NCI-H524 (cell line): ENCODE measurements at regions not wholly inside any gene's neighbourhood (a gene's known extent, or its start where the extent isn't known, plus 50 kb on each side); places are given as distances from the start of the nearest gene placed in this dataset.
A peak's percentile ranks its signal among the peaks of the same experiment; 100 is the strongest.
"Not testable (repeated sequence)": the region's sequence is repeated elsewhere in the genome, so short reads cannot be mapped to it uniquely, and the experiment has no call there.

Experiments
- DNase-seq, 2 experiments: peaks; one replicate each; lab custom pipeline; 2025; lab: John Stamatoyannopoulos, UW

DNA sequence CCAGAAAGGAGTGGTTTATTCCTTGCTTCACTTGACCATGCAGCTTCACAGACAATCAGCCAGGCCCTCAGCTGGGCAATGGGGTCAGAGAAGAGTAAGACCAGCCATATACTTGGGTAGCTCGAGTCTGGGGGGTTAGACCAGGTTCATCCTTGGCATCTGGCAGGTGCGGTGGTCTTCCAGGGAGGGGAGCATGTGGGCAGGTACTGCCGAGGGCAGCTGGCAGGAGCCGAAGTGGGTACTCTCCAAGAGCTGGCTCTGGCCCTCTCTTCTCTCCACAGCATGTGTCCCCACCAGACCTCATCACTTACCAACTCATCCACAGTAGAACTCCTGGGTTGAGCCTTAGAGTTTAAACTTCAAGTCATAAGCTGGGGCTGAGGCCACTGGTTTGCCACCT is 156.8 kb downstream of the FOXD2 start:
- no peak for DNase-seq

DNA sequence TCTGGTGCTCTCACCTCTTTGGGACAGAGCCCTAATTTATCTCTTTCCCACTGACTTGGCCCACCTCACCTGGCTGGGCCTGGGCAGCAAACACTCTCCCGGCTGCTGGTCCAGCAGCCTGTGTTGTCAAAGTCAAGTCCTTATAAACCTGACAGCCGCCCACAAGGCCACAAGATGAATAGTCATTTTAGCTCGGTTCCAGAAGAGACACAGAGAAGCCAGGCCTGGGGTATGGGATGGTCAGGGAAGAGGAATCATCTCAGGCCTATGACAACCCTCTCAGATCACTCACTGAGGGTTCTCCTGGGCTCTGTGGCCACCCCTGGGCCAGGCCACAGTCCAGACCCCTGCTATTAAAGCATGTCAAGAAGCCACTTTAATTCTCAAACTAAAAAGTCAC is 158.5 kb downstream of the FOXD2 start:
- no peak for DNase-seq

DNA sequence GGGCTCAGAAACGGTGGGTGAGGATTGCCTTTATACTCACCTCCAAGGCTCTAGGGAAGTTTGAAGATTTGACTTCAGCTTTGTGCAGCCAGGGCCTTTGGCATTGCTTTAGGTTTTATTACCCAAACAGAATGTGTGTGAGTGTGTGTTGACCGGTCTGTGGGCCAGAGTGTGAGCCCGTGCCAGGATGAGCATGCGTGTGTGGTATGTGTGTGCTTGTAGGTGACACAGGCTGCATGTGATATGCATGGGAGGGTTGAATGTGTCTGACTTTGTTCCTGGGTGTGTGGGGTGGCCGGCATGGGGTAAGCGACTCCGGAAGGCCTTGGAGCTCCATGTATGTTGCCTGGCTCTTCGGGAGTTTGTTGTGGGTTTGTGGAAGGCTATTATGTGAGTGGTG is 160.5 kb downstream of the FOXD2 start:
- DNase-seq = no peak

DNA sequence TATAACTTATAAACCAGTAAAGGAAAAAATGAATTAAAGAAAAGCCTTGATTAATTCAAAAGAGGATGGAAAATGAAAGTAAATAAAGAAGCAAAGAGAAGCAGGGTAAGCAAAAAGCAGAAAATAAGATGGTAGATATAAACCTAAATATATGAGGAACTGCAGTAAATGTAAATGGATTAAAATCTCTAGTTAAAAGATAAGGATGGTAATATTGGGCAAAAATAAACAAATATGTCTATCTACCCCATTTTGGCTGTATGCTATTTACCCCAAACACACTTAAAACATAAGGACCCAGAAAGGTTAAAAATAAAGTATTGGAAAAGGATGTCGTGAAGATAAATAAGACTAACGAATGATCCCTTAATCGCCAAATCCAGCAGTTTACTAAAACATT is 161.9 kb downstream of the FOXD2 start:
- DNase-seq = no peak

DNA sequence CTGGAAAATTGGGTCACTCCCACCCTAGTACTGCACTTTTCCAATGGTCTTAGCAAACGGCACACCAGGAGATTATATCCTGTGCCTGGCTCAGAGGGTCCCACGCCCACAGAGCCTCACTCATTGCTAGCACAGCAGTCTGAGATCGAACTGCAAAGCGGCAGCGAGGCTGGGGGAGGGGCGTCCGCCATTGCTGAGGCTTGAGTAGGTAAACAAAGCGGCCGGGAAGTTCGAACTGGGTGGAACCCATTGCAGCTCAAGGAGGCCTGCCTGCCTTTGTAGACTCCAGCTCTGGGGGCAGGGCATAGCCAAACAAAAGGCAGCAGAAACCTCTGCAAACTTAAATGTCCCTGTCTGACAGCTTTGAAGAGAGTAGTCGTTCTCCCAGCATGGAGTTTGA is 164.6 kb downstream of the FOXD2 start:
- not testable (repeated sequence) for DNase-seq

DNA sequence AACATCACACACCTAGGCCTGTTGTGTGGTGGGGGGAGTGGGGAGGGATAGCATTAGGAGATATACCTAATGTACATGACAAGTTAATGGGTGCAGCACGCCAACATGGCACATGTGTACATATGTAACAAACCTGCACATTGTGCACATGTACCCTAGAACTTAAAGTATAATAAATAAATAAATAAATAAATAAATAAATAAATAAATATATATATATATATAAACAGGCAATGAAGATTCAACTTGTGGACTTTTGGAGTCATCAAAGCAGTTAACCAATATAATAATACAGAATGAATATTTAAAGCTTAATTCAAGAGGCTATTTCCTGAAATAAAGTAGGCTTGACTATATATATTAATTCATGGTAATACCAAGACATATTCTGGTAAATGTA is 167.0 kb downstream of the FOXD2 start:
- DNase-seq = not testable (repeated sequence)

DNA sequence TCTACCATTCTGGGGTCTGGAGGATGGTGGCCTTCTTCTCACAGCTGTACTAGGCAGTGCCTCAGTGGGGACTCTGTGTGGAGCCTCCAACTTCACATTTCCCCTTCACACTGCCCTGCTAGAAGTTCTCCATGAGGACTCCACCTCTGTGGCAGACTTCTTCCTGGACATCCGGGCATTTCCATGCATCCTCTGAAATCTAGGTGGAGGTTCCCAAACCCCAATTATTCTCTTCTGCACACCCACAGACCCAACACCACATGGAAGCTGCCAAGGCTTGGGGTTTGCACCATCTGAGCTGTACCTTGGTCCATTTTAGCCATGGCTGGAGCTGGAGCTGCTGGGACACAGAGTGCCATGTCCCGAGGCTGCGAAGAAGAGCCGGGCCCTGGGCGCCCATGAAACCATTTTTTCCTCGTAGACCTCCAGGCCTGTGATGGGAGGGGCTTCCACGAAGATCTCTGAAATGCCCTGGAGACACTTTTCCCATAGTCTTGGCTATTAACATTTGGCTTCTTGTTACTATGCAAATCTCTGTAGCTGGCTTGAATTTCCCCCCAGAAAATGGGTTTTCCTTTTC is 170.5 kb downstream of the FOXD2 start:
- DNase-seq = no peak

DNA sequence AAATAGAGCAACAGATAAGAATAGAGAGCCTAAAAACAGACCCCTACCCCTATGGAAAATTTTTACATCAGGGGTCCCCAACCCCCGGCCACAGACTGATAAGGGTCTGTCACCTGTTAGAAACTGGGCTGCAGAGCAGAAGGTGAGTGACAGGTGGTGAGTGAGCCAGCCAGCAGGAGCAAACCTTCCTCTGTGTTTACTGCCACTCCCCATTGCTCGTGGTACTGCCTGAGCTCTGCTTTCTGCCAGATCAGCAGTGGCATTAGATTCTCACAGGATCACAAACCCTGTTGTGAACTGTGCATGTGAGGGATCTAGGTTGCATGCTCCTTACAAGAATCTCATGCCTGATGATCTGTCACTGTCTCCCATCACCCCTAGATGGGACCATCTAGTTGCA is 174.1 kb downstream of the FOXD2 start:
- no peak for DNase-seq

DNA sequence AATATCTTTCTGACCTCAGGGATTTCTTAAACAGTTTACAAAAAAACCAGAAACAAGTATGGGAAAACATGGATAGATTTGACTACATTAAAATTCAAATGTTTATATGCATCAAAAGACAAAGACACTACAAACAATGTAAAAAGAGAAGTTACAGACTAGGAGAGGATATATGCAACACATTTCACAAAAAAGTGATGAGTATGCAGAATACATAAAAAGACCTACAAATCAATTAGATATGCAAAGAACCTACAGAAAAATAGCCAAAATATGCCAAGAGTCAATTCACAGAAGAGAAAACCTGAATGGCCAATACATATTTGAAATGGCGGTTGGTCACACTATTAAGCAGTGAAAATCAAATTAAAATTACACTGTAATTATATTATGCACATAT is 175.0 kb downstream of the FOXD2 start:
- no peak for DNase-seq

DNA sequence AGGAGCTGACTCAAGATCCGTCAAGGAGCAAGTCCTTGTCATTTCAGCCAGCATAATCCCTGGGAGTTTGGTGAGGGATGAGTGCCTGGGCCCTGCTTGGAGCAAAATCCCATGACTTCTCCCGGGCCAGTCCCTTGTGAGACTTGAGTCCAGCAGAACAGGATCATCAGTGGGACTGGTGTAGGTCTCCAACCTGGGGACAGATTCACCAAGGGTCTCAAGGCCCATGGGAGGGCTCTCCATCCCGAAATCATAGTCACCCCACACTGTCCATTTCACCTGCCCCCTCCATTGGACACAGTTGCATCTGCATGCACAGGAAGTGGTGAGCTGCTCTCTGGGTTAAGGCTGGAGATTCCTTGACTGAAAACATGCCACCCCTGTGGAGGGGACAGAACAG is 178.2 kb downstream of the FOXD2 start:
- DNase-seq = no peak

DNA sequence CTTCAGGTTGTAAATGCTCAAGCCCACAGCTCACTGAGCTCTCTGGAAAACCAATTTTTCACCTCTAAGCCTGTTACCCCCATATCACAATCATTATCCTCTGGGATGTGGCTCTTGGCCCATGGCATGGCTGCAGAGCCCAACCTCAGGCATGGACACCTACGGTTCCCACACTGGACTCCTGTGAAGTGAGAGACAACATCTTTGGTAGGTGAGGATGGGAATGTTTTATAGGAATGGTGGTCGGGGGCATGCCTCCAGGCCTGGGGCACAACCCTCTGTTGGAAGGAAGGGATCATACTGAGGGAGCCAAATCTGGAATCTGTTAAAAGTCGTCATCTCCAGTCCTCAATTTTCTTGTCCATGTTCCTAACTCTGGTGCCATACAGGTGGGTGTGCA is 179.1 kb downstream of the FOXD2 start:
- DNase-seq = no peak

DNA sequence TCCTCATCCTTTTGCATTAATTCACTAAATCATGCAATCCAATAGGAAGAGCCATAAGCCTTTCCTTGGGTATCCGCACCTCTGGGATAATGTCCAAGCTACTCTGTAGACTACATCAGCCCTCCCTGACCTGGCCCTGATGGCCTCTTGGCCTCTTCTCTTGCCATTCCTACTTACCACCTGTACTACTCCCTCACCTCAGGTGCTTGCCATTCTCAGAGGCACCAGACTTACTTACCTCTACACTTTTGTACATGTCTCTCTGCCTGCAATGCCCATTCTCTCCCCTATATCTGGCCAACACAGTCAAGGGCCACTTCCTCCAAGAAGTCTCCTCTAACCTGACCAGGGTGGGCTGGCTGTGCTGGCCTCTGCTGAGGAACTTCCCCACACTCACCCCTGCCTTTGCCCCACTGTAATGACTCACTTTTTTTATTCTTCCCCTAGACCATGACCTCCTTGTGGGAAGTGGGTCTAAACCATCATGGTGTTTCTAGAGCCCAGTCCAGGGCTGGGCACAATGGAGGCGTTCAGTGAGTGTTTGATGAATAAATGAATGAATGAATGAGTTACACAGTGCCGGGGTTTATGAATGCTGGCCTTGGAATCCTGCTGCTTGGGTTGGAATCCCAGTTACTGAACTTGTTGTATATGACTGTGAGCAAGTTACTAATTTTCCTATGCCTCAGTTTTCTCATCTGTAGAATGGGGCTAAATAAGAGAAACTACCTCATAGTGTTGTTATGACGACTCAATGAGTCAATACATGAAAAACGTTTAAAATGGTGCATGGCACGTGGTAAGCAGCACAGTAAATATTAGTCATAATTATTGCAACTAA is 179.8 kb downstream of the FOXD2 start:
- DNase-seq = no peak

DNA sequence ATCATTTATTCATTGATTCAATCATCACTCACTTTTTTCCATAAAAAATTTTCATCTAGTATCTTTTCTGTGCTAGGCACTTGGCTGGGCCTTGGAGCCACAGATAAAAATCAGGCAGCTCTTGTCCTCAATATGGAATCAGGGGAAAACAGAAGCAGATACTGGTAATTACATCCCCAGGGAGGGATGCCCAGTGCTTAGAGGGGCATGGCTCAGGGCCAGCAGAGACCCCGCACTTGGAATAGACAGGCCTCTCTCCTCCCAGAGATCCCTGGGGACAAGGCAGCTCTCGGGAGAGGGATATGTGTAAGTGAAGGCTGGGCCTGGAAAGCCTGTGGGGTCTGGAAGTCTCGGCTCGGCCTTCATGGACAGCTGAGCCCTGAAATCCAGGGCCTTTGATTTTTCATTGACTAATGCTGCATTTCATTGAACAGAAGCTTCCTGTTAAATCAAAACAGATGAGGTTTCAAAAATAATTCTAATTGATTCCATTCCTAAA is 180.4 kb downstream of the FOXD2 start:
- no peak for DNase-seq

DNA sequence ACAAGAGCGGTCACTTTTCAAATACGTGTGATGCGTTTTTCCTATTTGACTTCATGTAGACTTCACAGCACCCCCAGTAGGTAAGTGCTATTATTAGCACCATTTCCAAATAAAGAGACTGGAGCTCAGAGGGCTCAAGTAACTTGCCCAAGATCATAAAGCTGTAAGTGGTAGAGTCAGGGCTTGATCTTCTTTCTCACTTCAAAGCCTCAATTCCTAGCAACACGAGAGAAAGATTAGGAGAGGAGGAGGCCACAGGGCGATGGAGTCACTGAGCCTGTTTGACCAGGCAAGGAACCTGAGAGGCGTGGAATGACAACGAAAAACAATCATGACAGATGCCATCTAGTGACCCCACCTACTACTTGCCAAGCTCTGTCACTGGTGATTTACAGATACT is 181.0 kb downstream of the FOXD2 start:
- no peak for DNase-seq

DNA sequence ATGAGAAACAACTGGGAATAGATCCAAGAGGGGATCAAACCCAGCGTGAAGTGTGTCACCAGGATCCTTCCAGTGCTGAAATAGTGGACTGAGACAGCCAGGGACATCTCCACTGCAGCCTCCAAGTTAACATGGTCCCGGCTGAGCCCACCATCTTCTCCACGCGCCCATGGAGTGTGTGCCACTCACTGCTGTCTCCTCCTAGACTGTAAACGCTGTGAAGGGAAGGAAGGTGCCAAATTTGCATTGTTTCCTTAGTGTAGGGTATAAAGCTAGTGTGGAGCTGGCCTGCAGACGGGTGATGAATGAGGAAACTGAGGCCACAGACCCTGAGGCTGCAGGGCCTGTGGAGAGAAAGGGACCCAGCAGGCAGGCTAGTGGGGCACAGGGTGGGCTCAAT is 183.6 kb downstream of the FOXD2 start:
- no peak for DNase-seq

DNA sequence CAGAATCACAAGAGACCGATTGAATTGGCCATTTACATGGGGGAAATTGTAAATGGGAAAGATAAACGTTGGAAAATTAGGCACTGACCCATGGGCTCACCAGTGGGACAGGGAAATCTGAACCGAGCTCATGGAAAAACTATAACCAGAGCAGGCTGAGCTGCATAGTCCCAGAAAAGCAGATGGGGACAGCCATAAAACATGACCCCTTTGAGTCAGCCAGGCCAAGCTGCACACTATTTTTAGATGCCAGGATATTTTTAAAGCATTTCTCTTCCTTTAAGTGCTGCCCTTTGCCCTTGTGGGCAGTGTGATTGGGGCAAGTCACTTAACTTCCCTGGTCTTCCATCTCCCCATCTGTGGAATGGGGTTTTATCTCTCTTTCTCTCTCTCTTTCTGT is 184.1 kb downstream of the FOXD2 start:
- DNase-seq = no peak

DNA sequence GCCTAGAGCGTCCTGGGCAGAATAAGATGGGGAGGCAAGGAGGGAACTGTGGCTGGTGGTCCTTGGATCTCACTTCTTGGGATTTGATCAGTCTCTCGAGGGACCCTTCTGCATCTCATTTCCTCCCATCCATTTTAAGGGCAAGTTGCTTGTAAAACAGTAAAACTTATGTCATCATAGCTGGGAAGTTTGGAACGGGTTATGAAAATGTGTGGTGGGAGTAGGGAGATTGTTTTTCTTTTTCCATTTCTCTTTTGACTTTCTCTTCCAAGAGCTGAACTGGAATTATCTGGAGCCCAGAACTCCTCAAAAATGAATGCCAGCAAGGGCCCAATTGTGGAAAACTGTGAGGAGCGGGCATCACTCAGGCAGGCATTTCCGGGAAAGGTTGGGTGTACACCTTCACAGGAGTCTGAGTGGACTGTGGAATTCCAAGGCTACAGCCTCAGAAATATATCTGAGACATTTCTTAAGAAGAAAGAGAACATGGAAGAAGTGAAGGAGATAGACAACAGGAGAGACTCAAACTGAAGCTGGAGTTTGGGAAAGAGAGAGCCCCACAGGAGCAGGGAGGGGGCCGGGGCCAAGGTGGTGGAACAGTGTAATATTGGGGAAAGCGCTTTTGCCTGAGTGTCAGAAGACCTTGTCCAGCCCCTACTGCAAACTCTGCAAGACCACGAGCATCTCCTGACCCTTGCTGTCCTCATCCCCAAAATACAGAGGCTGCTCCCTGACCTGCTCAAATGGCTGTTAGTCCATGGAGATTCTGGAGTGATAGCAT is 185.1 kb downstream of the FOXD2 start:
- no peak for DNase-seq

DNA sequence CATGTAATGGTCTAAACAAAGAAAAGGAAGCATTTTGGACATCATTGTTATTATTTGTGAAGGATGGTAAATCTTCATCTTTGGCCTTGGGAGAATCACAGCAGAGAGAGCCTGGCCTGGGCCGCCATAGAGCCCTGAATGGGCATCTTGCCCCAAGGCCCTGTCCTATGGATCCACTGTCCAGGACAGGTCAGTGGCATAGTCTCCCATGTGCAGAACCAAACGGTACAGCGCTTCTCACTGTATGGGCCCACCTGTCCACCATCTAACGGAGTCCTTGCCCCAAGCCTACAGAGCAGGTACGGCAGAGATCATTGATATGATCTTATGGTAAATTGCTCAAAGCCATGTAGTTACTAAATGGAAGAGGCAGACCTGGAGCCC is 185.7 kb downstream of the FOXD2 start:
- no peak for DNase-seq

DNA sequence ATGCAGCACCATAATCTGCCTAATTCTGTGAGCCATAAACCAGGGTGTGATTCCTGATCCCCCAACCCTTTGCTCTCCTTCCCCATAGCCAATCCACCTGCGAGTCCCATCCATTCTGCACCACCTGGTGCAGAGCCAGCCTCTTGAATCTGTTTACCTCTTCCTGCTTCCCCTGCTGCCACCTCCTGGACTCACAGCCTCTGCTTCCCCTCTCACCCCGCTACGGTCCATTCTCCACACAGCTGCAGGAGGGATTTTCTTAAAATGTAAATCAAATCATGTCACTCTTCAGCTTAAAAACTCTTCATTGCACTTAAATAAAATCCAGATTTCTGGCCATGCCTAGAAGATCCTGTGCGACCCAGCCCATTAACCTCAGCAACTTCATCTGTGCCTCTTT is 186.7 kb downstream of the FOXD2 start:
- peak in 1 of 2 experiments; percentile 49 for DNase-seq

DNA sequence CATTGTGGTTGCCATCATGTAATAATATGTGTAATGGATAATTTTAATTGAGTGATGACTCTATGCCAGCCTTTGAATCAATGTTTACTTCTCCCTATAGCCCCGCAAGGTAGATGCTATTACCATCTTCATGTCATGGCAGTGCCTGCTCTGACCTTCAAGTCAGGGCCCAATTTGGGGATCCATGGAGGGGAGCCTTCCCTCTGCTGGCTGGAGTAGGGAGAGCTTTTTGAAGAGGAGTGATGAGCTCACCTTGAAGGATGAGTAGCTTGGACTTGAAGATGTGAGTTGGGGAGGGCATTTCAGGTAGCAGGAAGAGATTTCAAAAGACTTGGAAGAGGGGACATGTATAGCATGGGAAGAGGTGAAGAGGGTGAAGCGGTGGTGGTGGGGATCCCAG is 189.2 kb downstream of the FOXD2 start:
- DNase-seq = no peak

DNA sequence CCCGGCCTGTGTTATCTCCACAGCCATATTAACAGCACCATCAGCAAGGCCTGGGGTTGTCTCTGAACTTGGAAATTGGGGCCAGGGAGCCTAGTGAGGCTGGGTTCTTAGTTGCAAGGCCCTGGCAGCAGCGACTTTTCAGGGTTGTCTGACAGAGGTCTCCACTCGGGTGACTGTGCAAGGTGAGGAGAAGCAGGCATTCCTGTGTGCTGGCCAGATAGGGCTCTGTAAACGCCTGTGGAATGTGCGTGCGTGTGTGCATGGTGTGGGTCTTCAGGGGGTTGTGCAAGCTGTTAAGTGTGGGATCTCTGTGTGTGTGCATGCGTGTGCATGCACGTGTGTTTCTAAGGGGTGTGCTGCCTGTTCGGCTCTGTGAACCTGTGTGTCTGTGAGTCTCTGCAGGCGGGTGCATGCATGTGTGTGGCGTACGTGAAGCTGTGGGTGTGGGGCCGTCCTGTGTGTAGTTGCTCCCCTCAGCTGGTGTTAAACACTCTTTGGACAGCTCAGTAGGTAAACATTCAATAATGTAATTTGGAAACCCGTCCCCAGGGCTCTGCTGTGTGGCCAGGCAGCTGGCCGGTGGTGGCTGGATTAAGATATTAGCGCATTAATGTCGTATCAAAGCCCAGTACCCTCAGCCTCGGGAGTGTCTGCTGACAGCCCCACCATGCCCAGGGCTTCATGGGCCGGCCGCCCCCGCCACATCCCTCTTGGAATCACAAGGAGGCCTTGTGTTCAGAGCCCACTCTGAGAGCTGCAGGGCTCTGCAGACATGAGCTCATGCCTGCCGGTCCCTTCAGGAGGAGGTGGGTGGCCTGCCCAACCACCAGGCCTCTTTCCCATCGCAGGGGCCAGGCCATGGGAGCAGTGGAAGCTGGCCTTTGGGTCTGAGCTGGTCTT is 189.9 kb downstream of the FOXD2 start:
- DNase-seq = no peak

DNA sequence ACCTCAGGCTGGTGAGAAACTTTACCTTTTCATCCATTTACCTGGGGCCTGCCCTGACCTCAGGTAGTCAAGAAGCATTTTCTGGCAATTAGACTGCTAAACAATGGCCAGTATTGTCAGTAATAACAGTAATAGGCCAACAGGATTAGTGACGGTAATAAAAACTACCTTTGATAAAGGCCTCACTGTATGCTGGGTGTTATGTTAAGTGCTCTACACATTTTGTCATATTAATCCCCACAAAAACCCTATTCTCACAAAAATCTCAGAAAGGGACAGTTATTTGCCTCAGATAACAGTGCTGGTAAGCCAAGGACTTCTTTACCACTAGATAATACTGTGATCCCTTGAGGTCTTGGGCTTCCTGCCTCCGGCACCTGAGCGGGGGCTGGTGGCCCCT is 191.4 kb downstream of the FOXD2 start:
- no peak for DNase-seq
